Uterus (tissue), 3 donors: ENCODE measurements at regions not wholly inside any gene's neighbourhood (a gene's known extent, or its start where the extent isn't known, plus 50 kb on each side); places are given as distances from the start of the nearest gene placed in this dataset.

Experiments used
- DNase-seq, 2 donors: peaks; one replicate each; pipeline ENCODE4 v3.0.0-alpha.2; 2019 to 2020
- H3K27ac ChIP-seq, 2 donors: fragments of 200-600 bp; sonication (generic); 1 replicate in 1 of 2; 2 replicates in 1 of 2; pipeline ENCODE4 v1.5.1; 2016 to 2018
- H3K27me3 ChIP-seq, 2 donors: fragments of 200-600 bp; sonication (generic); one replicate each; pipeline ENCODE4 v1.5.1; 2018 to 2019; ENCODE audit warnings: control low read depth in 1 of 2
- H3K36me3 ChIP-seq, 2 donors: fragments of 200-600 bp; sonication (generic); one replicate each; pipeline ENCODE4 v1.5.1; 2019; ENCODE audit warnings: control low read depth in 1 of 2
- H3K4me1 ChIP-seq, 2 donors: fragments of 200-600 bp; sonication (generic); one replicate each; pipeline ENCODE4 v1.5.1; 2018 to 2019; ENCODE audit warnings: control low read depth in 1 of 2
- H3K4me3 ChIP-seq, 2 donors: fragments of 200-600 bp; sonication (generic); 1 replicate in 1 of 2; 2 replicates in 1 of 2; pipeline ENCODE4 v1.5.1; 2018 to 2019; ENCODE audit warnings: mild to moderate bottlenecking in 1 of 2
- H3K9me3 ChIP-seq, 2 donors: fragments of 200-600 bp; sonication (generic); one replicate each; pipeline ENCODE4 v1.5.1; 2019; ENCODE audit warnings: control low read depth in 1 of 2
- POLR2A ChIP-seq, 2 donors: fragments of 450-650 bp; IDR thresholded peaks; one replicate each; pipeline ENCODE4 v1.6.1; 2016; ENCODE audit warnings: antibody characterized with exemption in 2 of 2, mild to moderate bottlenecking in 1 of 2, moderate library complexity in 1 of 2
- intact Hi-C: fragments of 100-400 bp; cut with DNase I; formaldehyde crosslinking; loops from one replicate; pipeline ENCODE4 v1.15.1; 2023; ENCODE audit warnings: low total_unique reads
- TF ChIP-seq, protein P1 (sequence below), 4 experiments: fragments of 200-600 bp in 2 of 4; fragments of 450-650 bp in 2 of 4; sonication (generic) in 2 of 4; IDR thresholded peaks; one replicate each; pipeline ENCODE4 v1.5.1; 2016 to 2019; ENCODE audit warnings: antibody characterized with exemption in 4 of 4, mild to moderate bottlenecking in 2 of 4, moderate library complexity in 1 of 4
- donor health status: DM: yes; HTN: yes; CAD: no.

DNA sequence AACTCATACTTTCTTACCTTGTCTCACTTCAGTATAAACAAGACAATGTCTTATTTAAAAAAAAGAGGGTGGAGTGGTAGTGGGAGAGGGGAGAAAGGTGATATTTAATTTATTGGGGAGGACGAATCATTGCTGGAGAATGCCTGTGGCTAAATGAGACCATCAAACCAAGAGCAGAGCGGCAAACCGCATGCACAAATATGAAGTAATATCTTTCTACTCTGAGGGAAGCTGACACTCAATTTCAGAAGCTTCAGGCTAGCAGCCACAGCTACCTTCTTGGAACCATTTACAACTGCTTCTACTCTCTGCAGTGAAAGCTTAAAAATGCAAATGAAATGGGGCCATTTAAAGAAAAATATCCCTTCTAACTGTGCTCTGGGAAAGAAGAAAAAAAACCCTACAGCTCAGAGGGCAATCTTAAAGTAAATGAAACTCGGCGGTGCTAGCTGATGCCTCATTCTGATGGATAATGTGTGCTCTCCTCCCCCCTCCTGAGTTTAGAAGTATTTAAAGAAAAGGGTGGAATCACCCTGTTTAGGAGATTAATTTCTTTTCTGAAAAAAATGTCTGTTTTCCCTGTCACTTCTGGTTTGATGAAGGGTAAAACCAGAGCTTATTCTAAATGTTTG, 178.2 kb upstream of the CAMK1G start:
- TF ChIP-seq, protein P1, sequence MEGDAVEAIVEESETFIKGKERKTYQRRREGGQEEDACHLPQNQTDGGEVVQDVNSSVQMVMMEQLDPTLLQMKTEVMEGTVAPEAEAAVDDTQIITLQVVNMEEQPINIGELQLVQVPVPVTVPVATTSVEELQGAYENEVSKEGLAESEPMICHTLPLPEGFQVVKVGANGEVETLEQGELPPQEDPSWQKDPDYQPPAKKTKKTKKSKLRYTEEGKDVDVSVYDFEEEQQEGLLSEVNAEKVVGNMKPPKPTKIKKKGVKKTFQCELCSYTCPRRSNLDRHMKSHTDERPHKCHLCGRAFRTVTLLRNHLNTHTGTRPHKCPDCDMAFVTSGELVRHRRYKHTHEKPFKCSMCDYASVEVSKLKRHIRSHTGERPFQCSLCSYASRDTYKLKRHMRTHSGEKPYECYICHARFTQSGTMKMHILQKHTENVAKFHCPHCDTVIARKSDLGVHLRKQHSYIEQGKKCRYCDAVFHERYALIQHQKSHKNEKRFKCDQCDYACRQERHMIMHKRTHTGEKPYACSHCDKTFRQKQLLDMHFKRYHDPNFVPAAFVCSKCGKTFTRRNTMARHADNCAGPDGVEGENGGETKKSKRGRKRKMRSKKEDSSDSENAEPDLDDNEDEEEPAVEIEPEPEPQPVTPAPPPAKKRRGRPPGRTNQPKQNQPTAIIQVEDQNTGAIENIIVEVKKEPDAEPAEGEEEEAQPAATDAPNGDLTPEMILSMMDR (IDR thresholded peaks at IDR 0.05) = no peak
- no peak for TF ChIP-seq POLR2A (IDR thresholded peaks at IDR 0.05)
- no peak overlapping the region for H3K4me3 ChIP-seq
- no peaks in the 10 kb centered on the region for H3K36me3 ChIP-seq
- no peaks in the 10 kb centered on the region for H3K9me3 ChIP-seq
- H3K27me3 ChIP-seq = no peaks in the 10 kb centered on the region
- no peaks in the 10 kb centered on the region for H3K4me1 ChIP-seq
- no peak for DNase-seq
- H3K27ac ChIP-seq = no peak overlapping the region
- intact Hi-C loops = no loop called here

DNA sequence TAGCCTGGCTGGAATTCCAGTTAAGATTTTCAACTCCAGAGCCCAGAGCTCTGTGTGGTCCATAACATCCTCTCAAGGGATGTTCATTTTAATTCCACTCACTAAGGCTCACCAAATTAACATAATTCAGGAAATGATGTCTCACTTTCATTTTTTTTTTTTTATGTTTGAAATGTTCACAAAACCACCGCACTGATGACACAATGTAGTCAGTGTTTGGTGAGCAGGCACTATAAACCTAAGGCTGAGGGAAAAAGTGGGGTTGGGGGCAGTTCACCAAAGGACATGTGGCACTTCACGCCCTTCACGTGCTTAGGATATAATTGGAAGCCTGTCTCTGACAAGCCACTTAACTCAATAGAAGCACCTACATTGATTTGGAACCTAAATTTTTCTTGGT, 177.3 kb upstream of the CAMK1G start:
- H3K4me3 ChIP-seq = no peak overlapping the region
- no peak for DNase-seq
- no peaks in the 10 kb centered on the region for H3K4me1 ChIP-seq
- H3K9me3 ChIP-seq = no peaks in the 10 kb centered on the region
- intact Hi-C loops = no loop called here
- no peaks in the 10 kb centered on the region for H3K27me3 ChIP-seq
- no peak for TF ChIP-seq POLR2A (IDR thresholded peaks at IDR 0.05)
- TF ChIP-seq, protein P1 (IDR thresholded peaks at IDR 0.05) = no peak
- no peak overlapping the region for H3K27ac ChIP-seq
- H3K36me3 ChIP-seq = no peaks in the 10 kb centered on the region

GRCh38 chr1:209406595-209406994, 176.9 kb upstream of the CAMK1G start:
- no peaks in the 10 kb centered on the region for H3K36me3 ChIP-seq
- no peaks in the 10 kb centered on the region for H3K9me3 ChIP-seq
- no peaks in the 10 kb centered on the region for H3K4me1 ChIP-seq
- no peak for TF ChIP-seq POLR2A (IDR thresholded peaks at IDR 0.05)
- TF ChIP-seq, protein P1 (IDR thresholded peaks at IDR 0.05) = no peak
- H3K4me3 ChIP-seq = no peak overlapping the region
- H3K27ac ChIP-seq = no peak overlapping the region
- intact Hi-C loops = no loop called here
- H3K27me3 ChIP-seq = no peaks in the 10 kb centered on the region
- no peak for DNase-seq

GRCh38 chr1:209409780-209410179, 173.7 kb upstream of the CAMK1G start:
- no peak for DNase-seq
- H3K36me3 ChIP-seq = no peaks in the 10 kb centered on the region
- intact Hi-C loops = no loop called here
- H3K9me3 ChIP-seq = no peaks in the 10 kb centered on the region
- H3K4me3 ChIP-seq = no peak overlapping the region
- H3K27ac ChIP-seq = no peak overlapping the region
- TF ChIP-seq, protein P1 (IDR thresholded peaks at IDR 0.05) = no peak
- no peak for TF ChIP-seq POLR2A (IDR thresholded peaks at IDR 0.05)
- H3K4me1 ChIP-seq = no peaks in the 10 kb centered on the region
- H3K27me3 ChIP-seq = no peaks in the 10 kb centered on the region

DNA sequence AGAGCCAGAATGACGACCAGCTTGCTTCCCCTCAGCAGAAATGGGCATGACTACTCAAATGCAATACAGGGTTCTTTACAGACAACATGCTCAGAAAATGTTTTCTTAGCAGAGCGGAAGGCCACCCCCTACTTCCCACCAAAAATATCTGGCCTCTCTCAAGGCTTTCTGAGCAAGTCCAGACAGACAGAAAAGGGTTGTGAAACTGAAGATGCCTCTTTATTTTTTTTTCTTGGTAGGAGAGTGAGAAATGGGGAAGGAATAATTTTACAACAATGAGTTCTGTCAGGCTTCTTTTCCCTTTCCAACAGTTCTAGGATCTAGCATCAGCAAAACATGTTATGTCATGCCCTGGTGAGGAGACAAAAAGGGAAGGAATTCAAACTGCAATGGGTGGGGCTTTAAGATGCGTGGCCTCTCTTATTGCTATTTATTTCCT, 172.0 kb upstream of the CAMK1G start:
- Histone ChIP-seq H3K36me3 (no peaks in the 10 kb centered on the region), H3K27ac (peak overlapping the region; percentile 55 to 59), H3K4me3 (no peak overlapping the region), H3K9me3 (no peaks in the 10 kb centered on the region), H3K4me1 (no peaks in the 10 kb centered on the region), H3K27me3 (no peaks in the 10 kb centered on the region)
- intact Hi-C loops = no loop called here
- TF ChIP-seq POLR2A (IDR thresholded peaks at IDR 0.05) = no peak
- TF ChIP-seq, protein P1 (IDR thresholded peaks at IDR 0.05) = no peak
- no peak for DNase-seq
